BLaER1 (cell line): ENCODE measurements at regions not wholly inside any gene's neighbourhood (a gene's known extent, or its start where the extent isn't known, plus 50 kb on each side); places are given as distances from the start of the nearest gene placed in this dataset.
"Not testable (repeated sequence)": the region's sequence is repeated elsewhere in the genome, so short reads cannot be mapped to it uniquely, and the experiment has no call there.

ENCODE experiments used
- H3K27ac ChIP-seq: shearing (Covaris generic); formaldehyde crosslinking; 2 replicates; pipeline ENCODE4 v1.8.1; 2022
- H3K27me3 ChIP-seq: shearing (Covaris generic); formaldehyde crosslinking; 2 replicates; pipeline ENCODE4 v1.8.1; 2022
- H3K36me3 ChIP-seq: shearing (Covaris generic); formaldehyde crosslinking; 2 replicates; pipeline ENCODE4 v1.8.1; 2022
- H3K4me1 ChIP-seq: shearing (Covaris generic); formaldehyde crosslinking; 2 replicates; pipeline ENCODE4 v1.8.1; 2022
- H3K4me2 ChIP-seq: shearing (Covaris generic); formaldehyde crosslinking; 2 replicates; pipeline ENCODE4 v1.8.1; 2022
- H3K4me3 ChIP-seq: shearing (Covaris generic); formaldehyde crosslinking; 2 replicates; pipeline ENCODE4 v1.8.1; 2022
- H3K9ac ChIP-seq: shearing (Covaris generic); formaldehyde crosslinking; 2 replicates; pipeline ENCODE4 v1.8.1; 2022
- H3K9me3 ChIP-seq: shearing (Covaris generic); formaldehyde crosslinking; 2 replicates; pipeline ENCODE4 v1.8.1; 2022
- H4K20me1 ChIP-seq: shearing (Covaris generic); formaldehyde crosslinking; 2 replicates; pipeline ENCODE4 v1.8.1; 2022
- Cebpa-rat ChIP-seq: shearing (Covaris generic); IDR thresholded peaks from 2 replicates; pipeline ENCODE4 v1.8.1; 2022

GRCh38 chr18:35851286-35851970, 121.1 kb upstream of the RMP24 start:
- H4K20me1 ChIP-seq = no peaks in the 10 kb centered on the region
- no peaks in the 10 kb centered on the region for H3K36me3 ChIP-seq
- no peak overlapping the region for H3K4me2 ChIP-seq
- no peaks in the 10 kb centered on the region for H3K4me1 ChIP-seq
- no peaks in the 10 kb centered on the region for H3K27me3 ChIP-seq
- H3K9ac ChIP-seq = no peak overlapping the region
- no peak for TF ChIP-seq Cebpa-rat
- H3K4me3 ChIP-seq = no peak overlapping the region
- H3K9me3 ChIP-seq = 0 out of 2 replicates have a peak, but pooled peaks cover 2% of the 10 kb centered on the region
- no peak overlapping the region for H3K27ac ChIP-seq

DNA sequence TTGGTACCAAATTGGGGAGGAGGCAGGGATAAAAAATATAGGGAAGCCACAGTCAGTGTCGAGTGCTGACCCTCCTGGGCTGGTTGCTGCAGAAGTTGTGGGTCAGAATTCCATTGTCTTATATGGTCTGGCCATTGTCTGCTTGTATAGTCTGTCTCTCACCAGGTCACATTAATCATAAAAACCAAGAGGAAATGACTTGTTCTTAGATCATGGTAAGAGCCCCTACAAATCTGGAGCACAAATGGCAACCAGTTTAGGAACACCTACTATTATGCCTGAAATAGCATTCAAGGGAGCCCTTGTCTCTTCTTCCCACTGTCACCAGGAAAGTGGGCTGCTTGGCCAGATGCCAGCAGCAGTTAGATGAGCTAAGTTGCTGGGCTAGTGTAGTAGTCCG, 119.7 kb upstream of the RMP24 start:
- H4K20me1 ChIP-seq = no peaks in the 10 kb centered on the region
- no peak overlapping the region for H3K4me3 ChIP-seq
- no peaks in the 10 kb centered on the region for H3K4me1 ChIP-seq
- no peak overlapping the region for H3K9ac ChIP-seq
- TF ChIP-seq Cebpa-rat = no peak
- H3K27me3 ChIP-seq = no peaks in the 10 kb centered on the region
- H3K9me3 ChIP-seq = 0 out of 2 replicates have a peak, but pooled peaks cover 5% of the 10 kb centered on the region
- no peak overlapping the region for H3K4me2 ChIP-seq
- H3K27ac ChIP-seq = no peak overlapping the region
- H3K36me3 ChIP-seq = no peaks in the 10 kb centered on the region

- H3K27ac ChIP-seq = no peak overlapping the region
- no peak overlapping the region for H3K4me3 ChIP-seq
- H3K4me1 ChIP-seq = no peaks in the 10 kb centered on the region
- no peak overlapping the region for H3K9ac ChIP-seq
- TF ChIP-seq Cebpa-rat = no peak
- no peaks in the 10 kb centered on the region for H3K36me3 ChIP-seq
- H3K9me3 ChIP-seq = 0 out of 2 replicates have a peak, but pooled peaks cover 5% of the 10 kb centered on the region
- H3K4me2 ChIP-seq = no peak overlapping the region
- no peaks in the 10 kb centered on the region for H3K27me3 ChIP-seq
- no peaks in the 10 kb centered on the region for H4K20me1 ChIP-seq
These were observed 118.4 kb upstream of the RMP24 start for GRCh38 chr18:35854095-35854494.

DNA sequence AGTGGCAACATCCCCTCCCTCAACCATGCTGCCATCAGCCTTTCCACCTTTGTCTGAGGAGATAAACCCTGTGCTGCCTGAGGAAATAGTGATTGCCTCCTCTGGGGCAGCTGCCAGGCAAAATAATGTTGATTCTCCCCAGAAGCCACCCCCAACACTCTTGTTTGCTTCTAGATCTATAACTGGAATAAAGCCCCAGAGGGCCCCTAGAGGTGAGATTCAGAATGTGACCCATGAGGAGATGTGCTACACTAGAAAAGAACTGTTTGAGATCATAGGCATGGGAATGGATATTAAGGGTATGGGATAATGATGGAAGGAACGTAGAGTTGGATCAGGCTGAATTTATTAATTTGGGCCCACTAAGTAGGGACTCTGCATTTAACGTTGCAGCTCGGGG, 116.3 kb upstream of the RMP24 start:
- H3K9ac ChIP-seq = no peak overlapping the region
- no peaks in the 10 kb centered on the region for H3K36me3 ChIP-seq
- TF ChIP-seq Cebpa-rat = no peak
- H3K9me3 ChIP-seq = 0 out of 2 replicates have a peak, but pooled peaks cover 5% of the 10 kb centered on the region
- no peaks in the 10 kb centered on the region for H4K20me1 ChIP-seq
- H3K4me2 ChIP-seq = no peak overlapping the region
- H3K4me1 ChIP-seq = no peaks in the 10 kb centered on the region
- no peak overlapping the region for H3K4me3 ChIP-seq
- no peak overlapping the region for H3K27ac ChIP-seq
- H3K27me3 ChIP-seq = no peaks in the 10 kb centered on the region

DNA sequence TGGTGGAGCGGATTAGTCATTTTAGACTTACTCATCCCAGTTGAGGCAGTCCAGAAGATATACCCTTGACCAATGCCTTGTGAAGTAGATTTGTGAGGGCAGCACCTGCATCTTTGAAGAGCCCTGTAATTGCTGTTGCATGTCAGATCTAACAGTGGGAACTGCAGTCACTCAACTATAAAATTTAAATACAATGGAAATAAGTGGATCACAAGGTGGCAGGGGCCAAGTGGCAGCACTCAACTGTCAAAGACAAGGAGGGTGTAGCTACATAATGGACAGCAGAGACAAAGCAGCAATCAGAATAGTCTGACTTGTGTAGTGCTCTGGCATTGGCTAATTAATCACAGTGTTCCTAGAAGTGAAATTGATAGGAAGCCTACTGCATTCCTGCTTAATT, 115.8 kb upstream of the RMP24 start:
- not testable (repeated sequence) for H3K4me2 ChIP-seq, H3K4me3 ChIP-seq, H3K9me3 ChIP-seq, H3K36me3 ChIP-seq, H4K20me1 ChIP-seq, H3K27ac ChIP-seq, H3K9ac ChIP-seq, H3K4me1 ChIP-seq, H3K27me3 ChIP-seq

GRCh38 chr18:35857581-35857980, 114.9 kb upstream of the RMP24 start:
- H3K27ac ChIP-seq, H3K9ac ChIP-seq, H3K9me3 ChIP-seq, H3K36me3 ChIP-seq, H4K20me1 ChIP-seq, H3K27me3 ChIP-seq, H3K4me2 ChIP-seq, H3K4me3 ChIP-seq: not testable (repeated sequence)
- H3K4me1 ChIP-seq = peaks cover 12% of the 10 kb centered on the region

GRCh38 chr18:35861367-35862118, 110.9 kb upstream of the RMP24 start:
- Histone ChIP-seq H3K9ac (no peak overlapping the region), H3K4me3 (no peak overlapping the region), H3K27me3 (no peaks in the 10 kb centered on the region), H3K4me2 (peak overlapping the region; percentile 17), H3K36me3 (no peaks in the 10 kb centered on the region), H4K20me1 (no peaks in the 10 kb centered on the region), H3K27ac (0 out of 2 replicates have a peak overlapping the region, but pooled peaks have one; percentile 19), H3K9me3 (0 out of 2 replicates have a peak, but pooled peaks cover 1% of the 10 kb centered on the region), H3K4me1 (peaks cover 12% of the 10 kb centered on the region)
- TF ChIP-seq Cebpa-rat = no peak

DNA sequence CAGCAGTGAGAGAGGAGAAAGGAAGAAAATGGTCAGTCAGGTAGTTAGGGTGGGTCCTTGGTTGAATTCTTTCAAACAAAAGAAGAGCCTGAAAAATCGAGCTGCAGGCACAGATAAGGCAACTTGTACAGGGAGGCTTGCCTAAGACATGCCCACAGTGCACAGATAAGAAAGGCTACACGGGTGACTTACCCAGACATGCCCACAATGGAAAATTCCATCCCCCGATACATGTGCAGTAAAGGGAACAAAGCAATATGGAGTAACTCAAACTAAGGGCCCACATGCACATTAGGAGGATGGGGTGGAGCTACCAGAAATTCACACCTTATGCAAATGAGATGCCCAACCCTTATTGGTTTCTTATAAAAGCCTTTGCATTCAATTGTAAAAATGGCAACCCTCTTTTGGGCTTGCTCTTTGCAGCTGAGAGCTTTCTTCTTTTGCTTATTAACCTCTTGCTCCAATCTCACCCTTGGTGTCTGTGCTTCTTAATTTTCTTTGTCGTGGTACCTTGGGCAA, 110.3 kb upstream of the RMP24 start:
- H4K20me1 ChIP-seq = no peaks in the 10 kb centered on the region
- 0 out of 2 replicates have a peak overlapping the region, but pooled peaks have one; percentile 19 for H3K27ac ChIP-seq
- H3K9ac ChIP-seq = no peak overlapping the region
- H3K9me3 ChIP-seq = no peaks in the 10 kb centered on the region
- no peaks in the 10 kb centered on the region for H3K36me3 ChIP-seq
- TF ChIP-seq Cebpa-rat = no peak
- peak overlapping the region; percentile 17 for H3K4me2 ChIP-seq
- H3K4me3 ChIP-seq = no peak overlapping the region
- H3K27me3 ChIP-seq = no peaks in the 10 kb centered on the region
- peaks cover 12% of the 10 kb centered on the region for H3K4me1 ChIP-seq

DNA sequence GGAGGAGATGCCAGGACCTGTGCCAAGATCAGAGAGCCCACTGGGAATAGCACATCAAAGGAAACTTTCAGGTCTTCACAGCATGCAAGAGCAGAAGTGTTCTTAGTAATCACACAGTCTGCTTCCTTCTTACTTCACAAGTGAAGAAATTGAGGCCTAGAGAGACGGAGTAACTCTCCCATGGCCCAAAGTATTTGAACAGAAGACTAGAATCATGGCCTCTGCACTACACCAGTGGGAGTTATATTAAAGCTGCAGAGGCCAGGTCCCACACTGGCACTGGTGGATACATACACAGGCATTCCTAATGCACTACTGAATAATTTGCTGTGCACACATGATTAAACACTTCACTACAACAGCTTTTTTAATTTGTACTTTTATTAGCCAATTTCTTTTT, 107.6 kb upstream of the RMP24 start:
- no peaks in the 10 kb centered on the region for H4K20me1 ChIP-seq
- no peak for TF ChIP-seq Cebpa-rat
- H3K4me2 ChIP-seq = no peak overlapping the region
- H3K4me1 ChIP-seq = peaks cover 12% of the 10 kb centered on the region
- H3K27ac ChIP-seq = no peak overlapping the region
- H3K36me3 ChIP-seq = no peaks in the 10 kb centered on the region
- no peaks in the 10 kb centered on the region for H3K9me3 ChIP-seq
- H3K9ac ChIP-seq = no peak overlapping the region
- H3K27me3 ChIP-seq = no peaks in the 10 kb centered on the region
- H3K4me3 ChIP-seq = no peak overlapping the region

DNA sequence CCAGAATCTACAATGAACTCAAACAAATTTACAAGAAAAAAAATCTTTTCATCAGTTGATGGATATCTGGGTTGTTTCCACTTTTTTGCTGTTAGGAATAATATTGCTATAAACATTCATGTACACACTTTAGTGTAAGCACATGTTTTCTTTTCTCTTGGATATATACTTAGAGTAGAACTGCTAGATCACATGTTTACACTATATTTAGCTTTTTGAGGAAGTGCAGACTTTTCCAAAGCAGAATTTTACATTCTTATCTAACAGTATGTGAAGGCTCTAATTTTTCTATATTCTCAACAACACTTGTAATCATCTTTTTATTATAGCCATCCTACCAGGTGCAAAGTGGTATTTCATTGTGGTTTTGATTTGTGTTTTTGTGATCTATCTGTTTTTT, 103.6 kb upstream of the RMP24 start:
- no peak overlapping the region for H3K27ac ChIP-seq
- H3K4me1 ChIP-seq = no peaks in the 10 kb centered on the region
- H3K4me2 ChIP-seq = no peak overlapping the region
- no peaks in the 10 kb centered on the region for H3K36me3 ChIP-seq
- no peak overlapping the region for H3K4me3 ChIP-seq
- no peak overlapping the region for H3K9ac ChIP-seq
- H3K27me3 ChIP-seq = no peaks in the 10 kb centered on the region
- no peaks in the 10 kb centered on the region for H3K9me3 ChIP-seq
- no peaks in the 10 kb centered on the region for H4K20me1 ChIP-seq
- TF ChIP-seq Cebpa-rat = no peak
